ENCODE measurements at regions not wholly inside any gene's neighbourhood (a gene's known extent, or its start where the extent isn't known, plus 50 kb on each side); places are given as distances from the start of the nearest gene placed in this dataset.

GRCh38 chr18:4821801-4822200 is 366.7 kb upstream of the DLGAP1 start:
- H3K4me3 ChIP-seq (ENCODE audit: low read depth, low read length), result no peak overlapping the region
- no peak for DNase-seq (ENCODE audit: low read depth, low spot score)
- ChIA-PET CTCF (no interaction called here), POLR2A (no interaction called here)
- TF ChIP-seq CTCF (IDR thresholded peaks at IDR 0.05; ENCODE audit: insufficient read depth, low read length, missing control alignments), result no peak

GRCh38 chr18:4817665-4818064 is 362.6 kb upstream of the DLGAP1 start:
- H3K4me3 ChIP-seq (ENCODE audit: low read depth, low read length), result no peak overlapping the region
- DNase-seq (ENCODE audit: low read depth, low spot score), result no peak
- ChIA-PET CTCF (no interaction called here), POLR2A (no interaction called here)
- no peak for TF ChIP-seq CTCF (IDR thresholded peaks at IDR 0.05; ENCODE audit: insufficient read depth, low read length, missing control alignments)

- ChIA-PET CTCF (no interaction called here), POLR2A (no interaction called here)
- TF ChIP-seq CTCF (IDR thresholded peaks at IDR 0.05; ENCODE audit: insufficient read depth, low read length, missing control alignments), result no peak
- H3K4me3 ChIP-seq (ENCODE audit: low read depth, low read length), result no peak overlapping the region
- no peak for DNase-seq (ENCODE audit: low read depth, low spot score)
These were observed 358.6 kb upstream of the DLGAP1 start for GRCh38 chr18:4813708-4814107.

GRCh38 chr18:4808891-4809290 is 353.8 kb upstream of the DLGAP1 start:
- DNase-seq (ENCODE audit: low read depth, low spot score), result no peak
- ChIA-PET POLR2A (no interaction called here), CTCF (no interaction called here)
- no peak overlapping the region for H3K4me3 ChIP-seq (ENCODE audit: low read depth, low read length)
- no peak for TF ChIP-seq CTCF (IDR thresholded peaks at IDR 0.05; ENCODE audit: insufficient read depth, low read length, missing control alignments)

GRCh38 chr18:4807604-4808293 is 352.6 kb upstream of the DLGAP1 start:
- TF ChIP-seq CTCF (IDR thresholded peaks at IDR 0.05; ENCODE audit: insufficient read depth, low read length, missing control alignments), result no peak
- H3K4me3 ChIP-seq (ENCODE audit: low read depth, low read length), result no peak overlapping the region
- CTCF ChIA-PET, result no interaction called here
- POLR2A ChIA-PET, result no interaction called here
- DNase-seq (ENCODE audit: low read depth, low spot score), result no peak

- no peak for DNase-seq (ENCODE audit: low read depth, low spot score)
These were observed 351.2 kb upstream of the DLGAP1 start for GRCh38 chr18:4806331-4806730.

More at GRCh38 chr18:4806331-4806730, 351.2 kb upstream of the DLGAP1 start:
- TF ChIP-seq CTCF (IDR thresholded peaks at IDR 0.05; ENCODE audit: insufficient read depth, low read length, missing control alignments), result no peak
- H3K4me3 ChIP-seq (ENCODE audit: low read depth, low read length), result no peak overlapping the region
- CTCF ChIA-PET, result no interaction called here
- POLR2A ChIA-PET, result no interaction called here
